GM12878 (cell line): ENCODE measurements at regions not wholly inside any gene's neighbourhood (a gene's known extent, or its start where the extent isn't known, plus 50 kb on each side); places are given as distances from the start of the nearest gene placed in this dataset.

Source experiments
- ATAC-seq: fragments of 200-7000 bp; cut with Tn5 transposase; 3 replicates; pipeline ENCODE4 v1.9.1; 2020; ENCODE audit warnings: mild to moderate bottlenecking, moderate library complexity
- BruUV-seq: library from RNA; stranded (reverse); fragments of 400-500 nt; replicated peaks from 2 replicates; lab custom pipeline; 2021; lab: Mats Ljungman, UMichigan
- CTCF ChIA-PET: fragments of 300-600 bp; sonication (Branson Sonifier 250); formaldehyde crosslinking; extraction: SDS; loops from one replicate; lab custom pipeline; 2021; ENCODE audit warnings: inconsistent platforms; lab: Yijun Ruan, JAX
- POLR2A ChIA-PET: fragments of 350-600 bp; formaldehyde crosslinking; extraction: SDS; loops from one replicate; lab custom pipeline; 2021; ENCODE audit warnings: inconsistent platforms; lab: Charles Lee
- RAD21 ChIA-PET: fragments of 300-600 bp; sonication (Branson Sonifier 250); formaldehyde crosslinking; loops from one replicate; lab custom pipeline; 2023; ENCODE audit warnings: antibody characterized with exemption; ENCODE audit not compliant: unreplicated experiment; lab: Charles Lee
- SMC1A ChIA-PET: fragments of 300-600 bp; sonication (Branson Sonifier 250); formaldehyde crosslinking; loops from one replicate; lab custom pipeline; 2023; ENCODE audit not compliant: unreplicated experiment, uncharacterized antibody; lab: Charles Lee
- DNase-seq: peaks from one replicate; pipeline ENCODE4 v3.0.0-alpha.2; 2011; ENCODE audit warnings: low read depth, low spot score
- FAIRE-seq: peaks from 3 replicates; lab custom pipeline; 2011; peaks lifted over from hg19 to GRCh38; lab: Jason Lieb, UNC
- H2AFZ ChIP-seq: 2 replicates; pipeline ENCODE4 v1.6.0; 2011; ENCODE audit warnings: low read depth, low read length, control low read depth; ENCODE audit not compliant: control insufficient read depth
- H3K27ac ChIP-seq: 2 replicates; pipeline ENCODE4 v1.5.1; 2011; ENCODE audit warnings: control low read depth; ENCODE audit not compliant: control insufficient read depth, insufficient read depth
- H3K27me3 ChIP-seq, 2 experiments: replicated peaks in 1 of 2; 2 replicates each; pipeline versions ENCODE4 v1.6.0 to v1.6.1; 2011; ENCODE audit warnings: low read length in 1 of 2; ENCODE audit not compliant: control insufficient read depth in 2 of 2, insufficient read depth in 2 of 2
- H3K36me3 ChIP-seq, 2 experiments: 2 replicates each; pipeline ENCODE4 v1.5.1; 2011; ENCODE audit warnings: low read length in 1 of 2; ENCODE audit not compliant: control insufficient read depth in 2 of 2, insufficient read depth in 2 of 2
- H3K4me1 ChIP-seq: 2 replicates; pipeline ENCODE4 v1.6.1; 2011; ENCODE audit warnings: mild to moderate bottlenecking, low read length, moderate library complexity, mixed read lengths; ENCODE audit not compliant: control insufficient read depth, insufficient read depth
- H3K4me2 ChIP-seq: 2 replicates; pipeline ENCODE4 v1.6.0; 2011; ENCODE audit warnings: control low read depth; ENCODE audit not compliant: control insufficient read depth, insufficient read depth
- H3K4me3 ChIP-seq: fragments of 200-600 bp; sonication (generic); 2 replicates; pipeline ENCODE4 v1.5.1; 2016
- H3K79me2 ChIP-seq: 2 replicates; pipeline ENCODE4 v1.6.0; 2011; ENCODE audit warnings: low read length; ENCODE audit not compliant: control insufficient read depth, insufficient read depth
- H3K9ac ChIP-seq: 2 replicates; pipeline ENCODE4 v1.8.0; 2011; ENCODE audit warnings: low read length, control low read depth, mixed read lengths; ENCODE audit not compliant: control insufficient read depth, insufficient read depth
- H3K9me3 ChIP-seq: replicated peaks from 3 replicates; pipeline ENCODE4 v1.5.1; 2011; ENCODE audit warnings: mild to moderate bottlenecking, low read length; ENCODE audit not compliant: control insufficient read depth, insufficient read depth
- H4K20me1 ChIP-seq: 2 replicates; pipeline ENCODE4 v1.6.0; 2011; ENCODE audit not compliant: control insufficient read depth, insufficient read depth
- BCL11A ChIP-seq: IDR thresholded peaks from 2 replicates; pipeline ENCODE4 v1.6.1; 2011; ENCODE audit warnings: low read depth, low read length
- CREM ChIP-seq: IDR thresholded peaks from 2 replicates; pipeline ENCODE4 v1.6.1; 2014; ENCODE audit warnings: antibody characterized with exemption, low read depth
- RAD51 ChIP-seq: fragments of 450-650 bp; IDR thresholded peaks from 2 replicates; pipeline ENCODE4 v1.6.1; 2016; ENCODE audit warnings: moderate library complexity, mild to moderate bottlenecking, inconsistent platforms
- RUNX3 ChIP-seq: IDR thresholded peaks from 2 replicates; pipeline ENCODE4 v1.6.1; 2012; ENCODE audit warnings: low read length, inconsistent platforms
- SMAD5 ChIP-seq: IDR thresholded peaks from 2 replicates; pipeline ENCODE4 v1.6.1; 2016; ENCODE audit warnings: antibody characterized with exemption, low read depth
- SPI1 ChIP-seq: IDR thresholded peaks from 2 replicates; pipeline ENCODE4 v1.6.1; 2011; ENCODE audit warnings: low read depth, mild to moderate bottlenecking, low read length, moderate library complexity, borderline replicate concordance; ENCODE audit not compliant: insufficient read depth
- SREBF2 ChIP-seq: IDR thresholded peaks from 2 replicates; pipeline ENCODE4 v1.6.1; 2012; ENCODE audit warnings: mild to moderate bottlenecking, low read length
- TCF12 ChIP-seq: IDR thresholded peaks from 2 replicates; pipeline ENCODE4 v1.6.1; 2011; ENCODE audit warnings: low read depth, mild to moderate bottlenecking, low read length
- TCF7 ChIP-seq: IDR thresholded peaks from 2 replicates; pipeline ENCODE4 v1.6.1; 2014; ENCODE audit warnings: antibody characterized with exemption, borderline replicate concordance
- ZBTB33 ChIP-seq: fragments of 450-650 bp; IDR thresholded peaks from 2 replicates; pipeline ENCODE4 v1.6.1; 2017; ENCODE audit warnings: mild to moderate bottlenecking
- WGBS: methylation state at CpG from one replicate; pipeline ENCODE4 v1.1.6; 2016; ENCODE audit warnings: low lambda C conversion rate; ENCODE audit not compliant: insufficient replicate concordance, insufficient coverage; ENCODE audit errors: missing lambda C conversion rate; 5-methylcytosine and 5-hydroxymethylcytosine counted together
- in situ Hi-C: fragments of 300-500 bp; cut with MboI; formaldehyde crosslinking; loops from 9 replicates; pipeline ENCODE4 v1.14.3; 2018; ENCODE audit warnings: mixed read lengths
- intact Hi-C: fragments of 100-400 bp; cut with micrococcal nuclease; formaldehyde crosslinking; loops from one replicate; pipeline ENCODE4 v1.14.2; 2022; ENCODE audit not compliant: unreplicated experiment

- SMC1A ChIA-PET = interaction anchor here (0.9 to 1.0 kb wide), 2 partner anchors 11 to 152 kb away, joined by 3 to 5 read pairs; no protein-coding TSS in a partner anchor
- no peak for DNase-seq
- Histone ChIP-seq H3K9me3 (no peaks in the 10 kb centered on the region; the same call in 2 of the 3 replicates), H2AFZ (no peak overlapping the region)
- TF ChIP-seq SMAD5 = no peak
- no peak for TF ChIP-seq SREBF2
- TF ChIP-seq SPI1 = no peak
- TF ChIP-seq TCF12 = no peak
- TF ChIP-seq, all 136 proteins: peak for 0
- FAIRE-seq = no peak
- Histone ChIP-seq H3K4me3 (no peak overlapping the region), H3K9ac (no peak overlapping the region), H3K27ac (no peak overlapping the region), H3K79me2 (no peaks in the 10 kb centered on the region), H3K27me3 (no peaks in the 10 kb centered on the region), H3K36me3 (no peaks in the 10 kb centered on the region), H4K20me1 (no peaks in the 10 kb centered on the region), H3K4me2 (no peak overlapping the region), H3K4me1 (no peaks in the 10 kb centered on the region)
- no TSS peak for BruUV-seq
- CTCF ChIA-PET = interaction anchor here (0.5 to 1.3 kb wide), 5 partner anchors 9 to 164 kb away, joined by 3 to 4 read pairs (median 3); no protein-coding TSS in a partner anchor
- in situ Hi-C loops (no loop called here), intact Hi-C loops (no loop called here)
- POLR2A ChIA-PET = interaction anchor here (0.6 kb wide), 2 partner anchors 36 to 47 kb away, joined by 3 read pairs; no protein-coding TSS in a partner anchor
- WGBS = 68% methylated on average over 7 of the region's 7 CpGs
- RAD21 ChIA-PET = interaction anchor here (0.7 to 1.0 kb wide), 2 partner anchors 18 to 43 kb away, joined by 3 read pairs; no protein-coding TSS in a partner anchor
- no peak for ATAC-seq
These were observed 56.5 kb upstream of the PSEN2 start for GRCh38 chr1:226813671-226814591.

DNA sequence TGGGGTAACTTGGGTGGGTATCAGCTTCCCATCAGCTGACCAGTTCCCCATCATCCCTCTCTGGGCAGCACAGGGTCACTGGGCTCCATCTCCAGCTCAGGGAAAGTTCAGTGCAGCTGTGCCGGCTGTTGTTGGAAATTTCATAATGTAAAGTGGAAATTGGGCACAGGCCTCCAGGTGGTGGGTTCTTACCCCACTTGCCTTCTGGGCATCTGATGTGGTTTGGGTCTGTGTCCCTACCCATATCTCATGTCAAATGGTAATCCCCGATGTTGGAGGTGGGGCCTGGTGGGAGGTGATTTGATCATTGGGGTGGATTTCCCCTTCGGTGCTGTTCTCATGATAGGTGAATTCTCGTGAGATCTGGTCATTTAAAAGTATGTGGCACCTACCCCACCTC lies 59.7 kb upstream of the PSEN2 start:
- CTCF ChIA-PET = interaction anchor here (0.9 kb wide), 1 partner anchor 97 kb away, joined by 3 read pairs; no protein-coding TSS in a partner anchor
- Histone ChIP-seq H3K9me3 (no peaks in the 10 kb centered on the region; the same call in 2 of the 3 replicates), H2AFZ (no peak overlapping the region), H3K4me2 (no peak overlapping the region), H3K27ac (no peak overlapping the region), H3K4me1 (no peaks in the 10 kb centered on the region), H3K36me3 (no peaks in the 10 kb centered on the region), H4K20me1 (no peaks in the 10 kb centered on the region), H3K79me2 (no peaks in the 10 kb centered on the region), H3K9ac (no peak overlapping the region), H3K27me3 (no peaks in the 10 kb centered on the region; a peak in 1 of 4 replicates), H3K4me3 (no peak overlapping the region)
- BruUV-seq = no TSS peak
- SMC1A ChIA-PET = interaction anchor here (0.7 to 1.3 kb wide), 9 partner anchors 8 to 157 kb away, joined by 3 to 5 read pairs (median 4); no protein-coding TSS in a partner anchor
- POLR2A ChIA-PET = interaction anchor here (0.5 to 1.3 kb wide), 3 partner anchors 20 to 79 kb away, joined by 3 to 4 read pairs (median 4); no protein-coding TSS in a partner anchor
- FAIRE-seq (no peak), DNase-seq (no peak), ATAC-seq (peak; percentile 38; the same call in 2 of the 3 replicates)
- RAD21 ChIA-PET = interaction anchor here (0.8 to 2.1 kb wide), 3 partner anchors 10 to 31 kb away, joined by 3 to 12 read pairs (median 3); no protein-coding TSS in a partner anchor
- intact Hi-C loops (no loop called here), in situ Hi-C loops (no loop called here)
- TF ChIP-seq BCL11A (no peak), RAD51 (no peak), TCF7 (no peak), CREM (no peak), RUNX3 (peak; percentile 9; the same call in 1 of the 2 replicates), ZBTB33 (no peak)
- TF ChIP-seq, all 136 proteins: peak for 1
- 83% methylated on average over 4 of the region's 4 CpGs for WGBS
